GM12878 (cell line): ENCODE measurements at regions not wholly inside any gene's neighbourhood (a gene's known extent, or its start where the extent isn't known, plus 50 kb on each side); places are given as distances from the start of the nearest gene placed in this dataset.

Experiments
- ATAC-seq: fragments of 200-7000 bp; cut with Tn5 transposase; 3 replicates; pipeline ENCODE4 v1.9.1; 2020; ENCODE audit warnings: mild to moderate bottlenecking, moderate library complexity
- BruUV-seq: library from RNA; stranded (reverse); fragments of 400-500 nt; replicated peaks from 2 replicates; lab custom pipeline; 2021; lab: Mats Ljungman, UMichigan
- CTCF ChIA-PET: fragments of 300-600 bp; sonication (Branson Sonifier 250); formaldehyde crosslinking; extraction: SDS; loops from one replicate; lab custom pipeline; 2021; ENCODE audit warnings: inconsistent platforms; lab: Yijun Ruan, JAX
- POLR2A ChIA-PET: fragments of 350-600 bp; formaldehyde crosslinking; extraction: SDS; loops from one replicate; lab custom pipeline; 2021; ENCODE audit warnings: inconsistent platforms; lab: Charles Lee
- RAD21 ChIA-PET: fragments of 300-600 bp; sonication (Branson Sonifier 250); formaldehyde crosslinking; loops from one replicate; lab custom pipeline; 2023; ENCODE audit warnings: antibody characterized with exemption; ENCODE audit not compliant: unreplicated experiment; lab: Charles Lee
- SMC1A ChIA-PET: fragments of 300-600 bp; sonication (Branson Sonifier 250); formaldehyde crosslinking; loops from one replicate; lab custom pipeline; 2023; ENCODE audit not compliant: unreplicated experiment, uncharacterized antibody; lab: Charles Lee
- DNase-seq: peaks from one replicate; pipeline ENCODE4 v3.0.0-alpha.2; 2011; ENCODE audit warnings: low read depth, low spot score
- FAIRE-seq: peaks from 3 replicates; lab custom pipeline; 2011; peaks lifted over from hg19 to GRCh38; lab: Jason Lieb, UNC
- H2AFZ ChIP-seq: 2 replicates; pipeline ENCODE4 v1.6.0; 2011; ENCODE audit warnings: low read depth, low read length, control low read depth; ENCODE audit not compliant: control insufficient read depth
- H3K27ac ChIP-seq: 2 replicates; pipeline ENCODE4 v1.5.1; 2011; ENCODE audit warnings: control low read depth; ENCODE audit not compliant: control insufficient read depth, insufficient read depth
- H3K27me3 ChIP-seq, 2 experiments: replicated peaks in 1 of 2; 2 replicates each; pipeline versions ENCODE4 v1.6.0 to v1.6.1; 2011; ENCODE audit warnings: low read length in 1 of 2; ENCODE audit not compliant: control insufficient read depth in 2 of 2, insufficient read depth in 2 of 2
- H3K36me3 ChIP-seq, 2 experiments: 2 replicates each; pipeline ENCODE4 v1.5.1; 2011; ENCODE audit warnings: low read length in 1 of 2; ENCODE audit not compliant: control insufficient read depth in 2 of 2, insufficient read depth in 2 of 2
- H3K4me1 ChIP-seq: 2 replicates; pipeline ENCODE4 v1.6.1; 2011; ENCODE audit warnings: mild to moderate bottlenecking, low read length, moderate library complexity, mixed read lengths; ENCODE audit not compliant: control insufficient read depth, insufficient read depth
- H3K4me2 ChIP-seq: 2 replicates; pipeline ENCODE4 v1.6.0; 2011; ENCODE audit warnings: control low read depth; ENCODE audit not compliant: control insufficient read depth, insufficient read depth
- H3K4me3 ChIP-seq: fragments of 200-600 bp; sonication (generic); 2 replicates; pipeline ENCODE4 v1.5.1; 2016
- H3K79me2 ChIP-seq: 2 replicates; pipeline ENCODE4 v1.6.0; 2011; ENCODE audit warnings: low read length; ENCODE audit not compliant: control insufficient read depth, insufficient read depth
- H3K9ac ChIP-seq: 2 replicates; pipeline ENCODE4 v1.8.0; 2011; ENCODE audit warnings: low read length, control low read depth, mixed read lengths; ENCODE audit not compliant: control insufficient read depth, insufficient read depth
- H3K9me3 ChIP-seq: replicated peaks from 3 replicates; pipeline ENCODE4 v1.5.1; 2011; ENCODE audit warnings: mild to moderate bottlenecking, low read length; ENCODE audit not compliant: control insufficient read depth, insufficient read depth
- H4K20me1 ChIP-seq: 2 replicates; pipeline ENCODE4 v1.6.0; 2011; ENCODE audit not compliant: control insufficient read depth, insufficient read depth
- CHD4 ChIP-seq: fragments of 200-600 bp; sonication (generic); IDR thresholded peaks from 2 replicates; pipeline ENCODE4 v1.6.1; 2016; ENCODE audit warnings: mild to moderate bottlenecking
- E2F8 ChIP-seq: fragments of 450-650 bp; IDR thresholded peaks from 2 replicates; pipeline ENCODE4 v1.6.1; 2018; ENCODE audit warnings: mild to moderate bottlenecking, low read depth, moderate library complexity; ENCODE audit not compliant: partially characterized antibody
- E4F1 ChIP-seq: fragments of 450-650 bp; IDR thresholded peaks from 2 replicates; pipeline ENCODE4 v1.6.1; 2018; ENCODE audit warnings: borderline replicate concordance, mild to moderate bottlenecking; ENCODE audit not compliant: partially characterized antibody
- MEF2A ChIP-seq: IDR thresholded peaks from 2 replicates; pipeline ENCODE4 v1.6.1; 2011; ENCODE audit warnings: low read depth, mild to moderate bottlenecking, low read length, moderate library complexity; ENCODE audit not compliant: insufficient read depth
- NFYA ChIP-seq: IDR thresholded peaks from 2 replicates; pipeline ENCODE4 v1.6.1; 2011; ENCODE audit warnings: low read depth, mild to moderate bottlenecking, low read length, improper control_type of control experiment, borderline replicate concordance
- SMARCA5 ChIP-seq: fragments of 450-650 bp; IDR thresholded peaks from 2 replicates; pipeline ENCODE4 v1.6.1; 2017; ENCODE audit warnings: mild to moderate bottlenecking
- SUPT20H ChIP-seq: IDR thresholded peaks from 2 replicates; pipeline ENCODE4 v1.6.1; 2011; ENCODE audit warnings: low read depth, mild to moderate bottlenecking, low read length, moderate library complexity, borderline replicate concordance; ENCODE audit not compliant: control insufficient read depth
- SUZ12 ChIP-seq: fragments of 200-600 bp; sonication (generic); IDR thresholded peaks from one replicate; pipeline ENCODE4 v1.6.1; 2018; ENCODE audit warnings: antibody characterized with exemption, mild to moderate bottlenecking; ENCODE audit not compliant: unreplicated experiment
- USF1 ChIP-seq: IDR thresholded peaks from 2 replicates; pipeline ENCODE4 v1.6.1; 2011; ENCODE audit warnings: borderline replicate concordance, low read depth, mild to moderate bottlenecking, moderate library complexity, mixed read lengths, low read length; ENCODE audit not compliant: insufficient read depth; ENCODE audit errors: extremely low read length
- ZSCAN29 ChIP-seq: fragments of 450-650 bp; IDR thresholded peaks from 2 replicates; pipeline ENCODE4 v1.6.1; 2017; ENCODE audit warnings: mild to moderate bottlenecking, moderate library complexity
- WGBS: methylation state at CpG from one replicate; pipeline ENCODE4 v1.1.6; 2016; ENCODE audit warnings: low lambda C conversion rate; ENCODE audit not compliant: insufficient replicate concordance, insufficient coverage; ENCODE audit errors: missing lambda C conversion rate; 5-methylcytosine and 5-hydroxymethylcytosine counted together
- in situ Hi-C: fragments of 300-500 bp; cut with MboI; formaldehyde crosslinking; loops from 9 replicates; pipeline ENCODE4 v1.14.3; 2018; ENCODE audit warnings: mixed read lengths
- intact Hi-C: fragments of 100-400 bp; cut with micrococcal nuclease; formaldehyde crosslinking; loops from one replicate; pipeline ENCODE4 v1.14.2; 2022; ENCODE audit not compliant: unreplicated experiment

GRCh38 chr16:47956916-47957315, 198.9 kb downstream of the ABCC12 start:
- POLR2A ChIA-PET, result no interaction called here

GRCh38 chr16:47949714-47950113, 206.1 kb downstream of the ABCC12 start:
- H3K27ac ChIP-seq, result no peak overlapping the region
- in situ Hi-C loops (no loop called here), intact Hi-C loops (no loop called here)
- H4K20me1 ChIP-seq, result no peaks in the 10 kb centered on the region
- H3K4me3 ChIP-seq, result no peak overlapping the region
- ATAC-seq (no peak), DNase-seq (no peak), FAIRE-seq (no peak)
- WGBS, result 62% methylated on average over 9 of the region's 9 CpGs
- H2AFZ ChIP-seq, result no peak overlapping the region
- ChIA-PET POLR2A (no interaction called here), SMC1A (no interaction called here), CTCF (no interaction called here), RAD21 (no interaction called here)
- no peaks in the 10 kb centered on the region for H3K27me3 ChIP-seq
- H3K79me2 ChIP-seq, result no peaks in the 10 kb centered on the region
- H3K9me3 ChIP-seq, result no peaks in the 10 kb centered on the region
- H3K4me1 ChIP-seq, result no peaks in the 10 kb centered on the region
- H3K4me2 ChIP-seq, result no peak overlapping the region
- no peaks in the 10 kb centered on the region for H3K36me3 ChIP-seq
- no TSS peak for BruUV-seq
- no peak overlapping the region for H3K9ac ChIP-seq
- TF ChIP-seq SUPT20H (no peak), E4F1 (no peak), MEF2A (no peak), USF1 (no peak), SMARCA5 (no peak), SUZ12 (no peak), E2F8 (no peak), NFYA (no peak), CHD4 (no peak)

More at GRCh38 chr16:47956916-47957315, 198.9 kb downstream of the ABCC12 start:
- no TSS peak for BruUV-seq
- Histone ChIP-seq H3K27me3 (no peaks in the 10 kb centered on the region), H3K9me3 (no peaks in the 10 kb centered on the region), H3K4me1 (no peaks in the 10 kb centered on the region), H3K9ac (no peak overlapping the region), H3K36me3 (no peaks in the 10 kb centered on the region), H2AFZ (no peak overlapping the region), H3K4me3 (no peak overlapping the region), H3K4me2 (no peak overlapping the region), H3K27ac (no peak overlapping the region), H3K79me2 (no peaks in the 10 kb centered on the region), H4K20me1 (no peaks in the 10 kb centered on the region)
- in situ Hi-C loops (no loop called here), intact Hi-C loops (no loop called here)
- FAIRE-seq (no peak), ATAC-seq (no peak), DNase-seq (no peak)
- ChIA-PET RAD21 (interaction anchor here (0.6 kb wide), 1 partner anchor 167 kb away, joined by 3 read pairs; no protein-coding TSS in a partner anchor), SMC1A (no interaction called here), CTCF (no interaction called here)
- WGBS, result 52% methylated on average over 2 of the region's 2 CpGs
- TF ChIP-seq ZSCAN29, result no peak
